Effector memory CD4-positive, alpha-beta T cell (primary cell): ENCODE measurements at regions not wholly inside any gene's neighbourhood (a gene's known extent, or its start where the extent isn't known, plus 50 kb on each side); places are given as distances from the start of the nearest gene placed in this dataset.

Experiments used
- DNase-seq, 3 donors: peaks; one replicate each; pipeline ENCODE4 v3.0.0-alpha.2; 2020
- H3K27ac ChIP-seq: 2 replicates; pipeline ENCODE4 v1.7.0; 2013; ENCODE audit warnings: mild to moderate bottlenecking, low read length, moderate library complexity; ENCODE audit not compliant: insufficient read depth, poor library complexity, severe bottlenecking
- H3K27me3 ChIP-seq: replicated peaks from 2 replicates; pipeline ENCODE4 v1.7.0; 2013; ENCODE audit warnings: mild to moderate bottlenecking, low read length; ENCODE audit not compliant: insufficient read depth, control insufficient read depth, poor library complexity, severe bottlenecking
- H3K36me3 ChIP-seq: 2 replicates; pipeline ENCODE4 v1.7.0; 2013; ENCODE audit warnings: mild to moderate bottlenecking, low read length, moderate library complexity; ENCODE audit not compliant: control insufficient read depth, insufficient read depth
- H3K4me1 ChIP-seq: 2 replicates; pipeline ENCODE4 v1.7.0; 2013; ENCODE audit warnings: low read length, mild to moderate bottlenecking; ENCODE audit not compliant: control insufficient read depth, insufficient read depth, poor library complexity, severe bottlenecking
- H3K4me3 ChIP-seq: 2 replicates; pipeline ENCODE4 v1.7.0; 2013; ENCODE audit warnings: low read length, low read depth, mild to moderate bottlenecking; ENCODE audit not compliant: insufficient read depth, poor library complexity, severe bottlenecking
- H3K9me3 ChIP-seq: 2 replicates; pipeline ENCODE4 v1.7.0; 2013; ENCODE audit warnings: mild to moderate bottlenecking, low read length, moderate library complexity; ENCODE audit not compliant: control insufficient read depth

DNA sequence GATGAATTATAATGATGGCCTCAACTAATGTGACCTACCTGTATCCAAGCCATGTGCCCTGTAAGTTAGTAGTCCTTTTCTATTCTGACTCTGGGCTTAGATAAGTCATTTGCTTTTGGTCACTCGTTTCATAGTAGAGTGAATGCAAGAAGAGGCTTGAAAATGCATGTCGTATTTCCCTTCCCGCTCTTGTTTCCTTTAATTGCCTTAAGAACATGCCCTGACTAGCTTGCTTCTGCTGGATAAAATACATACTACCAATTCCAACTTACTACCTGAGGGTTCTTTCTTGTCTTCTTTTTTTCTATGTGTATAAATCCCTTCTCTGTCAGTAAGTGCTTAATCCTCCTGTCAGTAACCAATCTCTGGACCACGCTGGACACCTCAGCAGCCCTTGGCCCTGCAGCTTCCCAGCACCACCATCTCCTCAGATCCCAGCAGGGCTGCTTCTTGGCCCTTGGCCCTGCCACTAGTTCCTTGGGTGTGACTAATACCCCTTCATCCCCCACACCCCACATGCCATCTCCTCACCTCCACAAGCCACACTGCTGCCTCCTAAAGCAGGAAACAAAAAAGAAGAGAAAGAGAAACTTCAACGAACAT lies 771.7 kb downstream of the IGSF11 start:
- no peaks in the 10 kb centered on the region for H3K27me3 ChIP-seq
- H3K27ac ChIP-seq = no peak overlapping the region
- H3K4me3 ChIP-seq = no peak overlapping the region
- H3K9me3 ChIP-seq = no peaks in the 10 kb centered on the region
- no peaks in the 10 kb centered on the region for H3K4me1 ChIP-seq
- H3K36me3 ChIP-seq = no peaks in the 10 kb centered on the region
- no peak for DNase-seq

DNA sequence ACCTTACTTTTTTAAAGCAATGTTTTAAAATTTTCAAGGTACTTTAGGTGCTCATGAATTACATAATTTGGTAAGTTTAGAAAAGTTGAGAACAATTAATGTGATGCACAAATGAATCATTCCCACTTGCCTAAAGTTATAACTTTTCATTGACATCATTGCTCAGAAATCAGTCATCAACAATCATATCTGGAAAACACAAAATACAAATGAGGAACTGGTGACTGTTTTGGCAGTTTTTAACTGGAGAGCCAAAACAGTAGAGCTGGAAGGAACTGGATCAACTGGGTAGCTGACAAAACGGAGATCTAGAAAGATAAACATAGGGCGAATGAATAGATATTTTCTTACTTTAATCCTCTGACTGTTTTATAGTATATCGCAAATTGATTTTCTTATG lies 767.1 kb downstream of the IGSF11 start:
- Histone ChIP-seq H3K4me3 (no peak overlapping the region), H3K4me1 (no peaks in the 10 kb centered on the region), H3K36me3 (no peaks in the 10 kb centered on the region), H3K9me3 (no peaks in the 10 kb centered on the region), H3K27ac (no peak overlapping the region), H3K27me3 (no peaks in the 10 kb centered on the region)
- no peak for DNase-seq

- Histone ChIP-seq H3K4me3 (no peak overlapping the region), H3K4me1 (no peaks in the 10 kb centered on the region), H3K27me3 (no peaks in the 10 kb centered on the region), H3K27ac (no peak overlapping the region), H3K36me3 (no peaks in the 10 kb centered on the region), H3K9me3 (no peaks in the 10 kb centered on the region)
- no peak for DNase-seq
These were observed 765.0 kb downstream of the IGSF11 start for GRCh38 chr3:118269537-118270125.

DNA sequence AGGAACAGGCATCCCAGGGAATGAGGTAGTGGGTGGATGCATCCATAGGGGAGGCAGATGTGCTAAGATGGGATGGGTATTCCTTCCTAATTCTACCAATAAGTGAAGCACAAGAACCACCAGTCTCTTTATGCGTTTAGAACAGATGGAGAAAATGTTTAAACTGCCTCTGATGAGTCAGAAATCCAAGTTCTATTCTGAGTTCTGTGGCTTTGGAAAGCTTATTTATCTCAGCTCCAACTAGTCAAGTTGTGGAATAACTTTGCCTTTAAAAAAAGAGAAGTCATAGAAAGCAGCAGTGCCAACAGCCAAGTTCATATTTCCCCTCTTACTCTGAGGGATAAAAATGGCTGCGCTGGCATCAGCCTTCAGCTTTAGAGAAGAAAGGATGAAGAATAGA lies 761.7 kb downstream of the IGSF11 start:
- H3K9me3 ChIP-seq = no peaks in the 10 kb centered on the region
- no peaks in the 10 kb centered on the region for H3K27me3 ChIP-seq
- no peaks in the 10 kb centered on the region for H3K4me1 ChIP-seq
- H3K27ac ChIP-seq = no peak overlapping the region
- DNase-seq = no peak
- H3K4me3 ChIP-seq = no peak overlapping the region
- no peaks in the 10 kb centered on the region for H3K36me3 ChIP-seq

DNA sequence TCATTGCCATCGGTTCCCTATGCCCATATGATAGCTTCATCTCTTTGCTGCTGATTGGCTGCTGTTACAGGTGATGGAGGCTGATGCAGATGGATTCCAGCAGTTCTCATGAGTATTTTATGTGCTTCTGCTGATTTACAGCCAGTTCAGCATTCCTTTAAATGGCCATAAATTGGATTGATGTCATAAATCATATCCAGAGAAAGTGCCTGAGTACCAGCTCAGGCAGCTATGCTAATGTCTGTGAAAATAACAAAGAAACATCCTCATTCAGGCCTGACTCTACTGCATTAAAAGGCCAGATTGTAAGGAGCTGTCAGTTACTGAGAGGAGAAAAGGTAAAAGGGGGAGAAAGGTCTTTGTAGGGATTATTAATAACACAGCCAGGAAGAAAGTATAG lies 756.8 kb downstream of the IGSF11 start:
- H3K27ac ChIP-seq = no peak overlapping the region

DNA sequence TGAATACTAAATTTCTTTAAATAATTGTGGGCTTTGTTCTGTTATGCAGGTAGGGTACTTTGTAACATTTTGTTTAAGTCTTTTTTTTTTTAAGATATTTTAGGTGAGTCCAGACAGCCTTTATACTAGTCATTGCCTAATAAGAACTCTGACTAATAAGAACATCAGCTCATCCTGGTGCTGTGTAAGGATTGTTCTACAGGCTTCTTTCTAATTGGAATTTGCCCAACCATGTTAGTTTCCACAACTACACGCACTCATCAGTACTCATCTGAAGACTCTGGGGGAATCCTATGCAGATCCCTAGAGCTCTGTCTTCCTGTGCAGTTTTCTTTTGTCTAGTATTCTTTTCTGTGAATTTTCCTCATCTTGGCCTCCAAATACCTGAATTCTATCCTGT lies 741.8 kb downstream of the IGSF11 start:
- Histone ChIP-seq H3K27me3 (no peaks in the 10 kb centered on the region), H3K4me1 (no peaks in the 10 kb centered on the region), H3K27ac (no peak overlapping the region), H3K9me3 (no peaks in the 10 kb centered on the region), H3K36me3 (no peaks in the 10 kb centered on the region), H3K4me3 (no peak overlapping the region)
- no peak for DNase-seq

More for the DNA sequence above, 756.8 kb downstream of the IGSF11 start:
- DNase-seq = no peak
- H3K36me3 ChIP-seq = no peaks in the 10 kb centered on the region
- H3K27me3 ChIP-seq = no peaks in the 10 kb centered on the region
- no peak overlapping the region for H3K4me3 ChIP-seq
- H3K9me3 ChIP-seq = no peaks in the 10 kb centered on the region
- no peaks in the 10 kb centered on the region for H3K4me1 ChIP-seq

DNA sequence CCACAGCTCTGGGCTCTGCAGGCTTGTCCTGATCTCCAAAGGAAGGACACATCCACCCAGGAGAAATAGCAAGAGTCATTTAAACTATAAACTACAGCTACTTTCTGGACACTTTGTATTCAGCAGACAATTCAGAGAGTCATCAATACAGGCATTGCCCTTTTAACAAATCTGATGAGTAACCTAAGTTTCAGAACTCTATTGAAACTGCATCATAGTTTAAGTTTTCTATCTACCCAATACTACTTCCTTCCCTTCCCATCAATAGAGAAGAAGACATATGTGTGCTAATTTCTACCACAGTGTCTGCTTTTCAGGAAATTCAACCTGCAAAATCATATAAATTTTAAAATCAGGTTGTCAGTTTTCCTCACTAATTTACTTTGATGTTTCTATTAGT lies 736.5 kb downstream of the IGSF11 start:
- Histone ChIP-seq H3K36me3 (no peaks in the 10 kb centered on the region), H3K4me3 (no peak overlapping the region), H3K9me3 (no peaks in the 10 kb centered on the region), H3K4me1 (no peaks in the 10 kb centered on the region), H3K27ac (no peak overlapping the region), H3K27me3 (no peaks in the 10 kb centered on the region)
- no peak for DNase-seq

DNA sequence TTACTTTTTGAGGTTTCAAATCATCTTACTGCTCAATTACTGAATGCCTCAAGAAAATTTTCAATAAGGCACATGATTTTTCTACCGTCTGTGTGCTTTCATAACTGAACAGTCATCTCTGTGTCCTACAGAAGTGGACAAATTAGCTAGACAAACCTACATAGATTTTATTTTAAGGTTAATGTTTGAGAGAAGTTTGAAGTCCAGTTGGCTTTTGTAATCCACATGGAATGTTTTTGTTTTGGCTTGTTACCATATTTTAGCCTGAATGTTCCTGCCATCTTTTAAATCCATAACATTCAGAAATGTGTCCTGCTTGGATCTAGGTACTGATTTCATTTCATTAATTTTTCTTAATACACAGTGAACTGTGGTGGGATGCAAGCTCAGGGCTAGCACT lies 730.1 kb downstream of the IGSF11 start:
- Histone ChIP-seq H3K4me1 (no peaks in the 10 kb centered on the region), H3K27me3 (no peaks in the 10 kb centered on the region), H3K36me3 (no peaks in the 10 kb centered on the region), H3K4me3 (no peak overlapping the region), H3K27ac (no peak overlapping the region), H3K9me3 (no peaks in the 10 kb centered on the region)
- no peak for DNase-seq

GRCh38 chr3:118332699-118333098 lies 701.9 kb downstream of the IGSF11 start:
- Histone ChIP-seq H3K9me3 (peaks cover 3% of the 10 kb centered on the region), H3K36me3 (no peaks in the 10 kb centered on the region), H3K4me1 (no peaks in the 10 kb centered on the region), H3K27ac (no peak overlapping the region), H3K4me3 (no peak overlapping the region), H3K27me3 (no peaks in the 10 kb centered on the region)
- no peak for DNase-seq

- Histone ChIP-seq H3K9me3 (peaks cover 3% of the 10 kb centered on the region), H3K27me3 (no peaks in the 10 kb centered on the region)
- no peak for DNase-seq
These were observed 697.0 kb downstream of the IGSF11 start for GRCh38 chr3:118337649-118338048.

More at GRCh38 chr3:118337649-118338048, 697.0 kb downstream of the IGSF11 start:
- H3K27ac ChIP-seq = no peak overlapping the region
- no peak overlapping the region for H3K4me3 ChIP-seq
- H3K4me1 ChIP-seq = no peaks in the 10 kb centered on the region
- H3K36me3 ChIP-seq = no peaks in the 10 kb centered on the region
